Mammary epithelial cell (primary cell): ENCODE measurements at regions not wholly inside any gene's neighbourhood (a gene's known extent, or its start where the extent isn't known, plus 50 kb on each side); places are given as distances from the start of the nearest gene placed in this dataset.
A peak's percentile ranks its signal among the peaks of the same experiment; 100 is the strongest.

Source experiments
- EZH2 ChIP-seq: IDR thresholded peaks from 2 replicates; pipeline ENCODE4 v1.6.1; 2012; ENCODE audit warnings: low read length, inconsistent platforms, borderline replicate concordance
- TF ChIP-seq, protein P1 (sequence below), 2 donors: IDR thresholded peaks in 1 of 2; conservative IDR thresholded peaks in 1 of 2; 2 replicates each; pipeline ENCODE4 v1.5.1; 2011 to 2012; ENCODE audit warnings: inconsistent platforms in 2 of 2, low read length in 2 of 2, mild to moderate bottlenecking in 2 of 2, control low read depth in 1 of 2, low read depth in 1 of 2; ENCODE audit not compliant: insufficient read depth in 1 of 2; ENCODE audit errors: extremely low read depth in 1 of 2

DNA sequence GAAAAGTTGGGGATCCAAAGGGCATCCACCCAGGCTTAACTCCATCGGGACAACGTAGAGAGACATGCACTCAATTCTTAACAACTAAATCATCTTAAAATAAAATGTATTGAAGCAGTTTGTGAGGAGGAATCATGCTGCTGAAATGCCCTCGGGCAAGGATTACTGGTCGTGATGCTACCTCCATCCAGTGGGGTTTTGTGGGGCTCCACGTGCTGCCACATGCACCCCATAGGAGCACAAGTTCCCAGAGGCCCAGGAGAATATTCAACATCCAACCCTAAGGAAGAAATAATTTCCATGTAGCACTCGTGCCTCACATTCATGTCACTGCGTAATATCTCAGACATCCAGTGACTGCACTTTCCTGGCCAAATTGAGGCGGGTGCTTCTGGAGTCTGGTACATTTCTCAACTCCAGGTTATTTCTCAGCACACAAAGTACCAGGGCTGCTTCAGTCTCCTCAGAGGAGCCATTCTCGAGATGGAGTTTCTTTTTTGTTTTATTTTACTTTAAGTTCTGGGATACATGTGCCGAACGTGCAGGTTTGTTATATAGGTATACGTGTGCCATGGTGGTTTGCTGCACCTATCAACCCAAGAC lies 429.8 kb downstream of the FOXO1 start:
- TF ChIP-seq, protein P1, sequence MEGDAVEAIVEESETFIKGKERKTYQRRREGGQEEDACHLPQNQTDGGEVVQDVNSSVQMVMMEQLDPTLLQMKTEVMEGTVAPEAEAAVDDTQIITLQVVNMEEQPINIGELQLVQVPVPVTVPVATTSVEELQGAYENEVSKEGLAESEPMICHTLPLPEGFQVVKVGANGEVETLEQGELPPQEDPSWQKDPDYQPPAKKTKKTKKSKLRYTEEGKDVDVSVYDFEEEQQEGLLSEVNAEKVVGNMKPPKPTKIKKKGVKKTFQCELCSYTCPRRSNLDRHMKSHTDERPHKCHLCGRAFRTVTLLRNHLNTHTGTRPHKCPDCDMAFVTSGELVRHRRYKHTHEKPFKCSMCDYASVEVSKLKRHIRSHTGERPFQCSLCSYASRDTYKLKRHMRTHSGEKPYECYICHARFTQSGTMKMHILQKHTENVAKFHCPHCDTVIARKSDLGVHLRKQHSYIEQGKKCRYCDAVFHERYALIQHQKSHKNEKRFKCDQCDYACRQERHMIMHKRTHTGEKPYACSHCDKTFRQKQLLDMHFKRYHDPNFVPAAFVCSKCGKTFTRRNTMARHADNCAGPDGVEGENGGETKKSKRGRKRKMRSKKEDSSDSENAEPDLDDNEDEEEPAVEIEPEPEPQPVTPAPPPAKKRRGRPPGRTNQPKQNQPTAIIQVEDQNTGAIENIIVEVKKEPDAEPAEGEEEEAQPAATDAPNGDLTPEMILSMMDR (conservative IDR thresholded peaks at IDR 0.05 in 1 of 2, IDR thresholded peaks at IDR 0.05 in 1 of 2; ENCODE audit: extremely low read depth in 1 of 2, insufficient read depth in 1 of 2, low read depth in 1 of 2, low read length in 2 of 2): peak in 1 of 2 donors; percentile 11
- TF ChIP-seq EZH2: no peak
